Astrocyte of the cerebellum (primary cell): ENCODE measurements at regions not wholly inside any gene's neighbourhood (a gene's known extent, or its start where the extent isn't known, plus 50 kb on each side); places are given as distances from the start of the nearest gene placed in this dataset.

Experiments
- DNase-seq: peaks from one replicate; pipeline ENCODE4 v3.0.0-alpha.2; 2011; ENCODE audit warnings: low read depth
- H3K4me3 ChIP-seq: 2 replicates; pipeline ENCODE4 v1.5.1; 2011; ENCODE audit warnings: mild to moderate bottlenecking, low read depth, low read length, moderate library complexity
- CTCF ChIP-seq: IDR thresholded peaks from 2 replicates; pipeline ENCODE4 v1.5.1; 2012; ENCODE audit warnings: low read length, low read depth, moderate library complexity, mild to moderate bottlenecking; ENCODE audit errors: missing control alignments
- in situ Hi-C: cut with HindIII; loops from 2 replicates; pipeline ENCODE4 v1.10.0; 2017; ENCODE audit warnings: low sequenced_read_pairs

GRCh38 chr11:28738549-28738948 is 630.4 kb downstream of the METTL15 start:
- TF ChIP-seq CTCF = no peak
- in situ Hi-C loops = no loop called here
- DNase-seq = no peak
- H3K4me3 ChIP-seq = no peak overlapping the region

DNA sequence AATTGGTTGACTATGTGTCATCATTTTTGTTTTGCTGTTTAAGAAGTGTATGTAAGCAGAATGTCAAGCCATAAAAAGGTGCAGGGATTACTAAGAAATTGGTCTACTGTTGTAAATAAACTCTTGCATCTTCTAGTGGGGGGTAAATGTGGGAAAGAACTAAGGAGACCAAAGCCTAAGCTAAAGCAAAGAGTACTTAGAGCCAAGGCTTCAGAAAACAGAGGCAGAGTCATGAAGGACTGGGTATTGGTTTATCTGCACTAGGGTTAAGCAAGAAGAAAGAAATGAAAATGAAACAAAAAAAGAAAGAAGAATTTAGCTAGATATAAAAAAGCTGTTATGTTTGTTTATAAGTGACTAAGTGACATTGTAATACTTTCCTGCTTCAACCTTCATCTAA is 628.1 kb downstream of the METTL15 start:
- no peak for DNase-seq
- H3K4me3 ChIP-seq = no peak overlapping the region
- no peak for TF ChIP-seq CTCF
- in situ Hi-C loops = no loop called here

DNA sequence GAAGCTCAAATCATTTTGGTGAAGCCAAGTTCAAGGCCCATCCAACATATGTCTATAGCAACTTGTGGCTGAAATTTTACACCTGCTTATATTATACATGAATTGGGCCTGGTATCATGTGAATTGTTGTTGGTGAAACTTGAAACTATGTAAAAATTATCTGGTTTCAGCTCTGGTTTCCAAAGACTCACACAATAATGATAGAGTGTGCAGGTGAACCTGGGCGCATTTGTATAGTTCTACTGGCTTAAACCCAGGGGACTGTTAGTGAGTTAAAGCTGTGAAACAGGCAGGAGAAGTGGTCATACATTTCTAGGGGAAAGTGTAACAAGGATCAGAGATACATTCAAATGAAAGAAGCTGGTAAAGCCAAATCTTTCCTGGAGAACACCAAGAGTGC is 627.3 kb downstream of the METTL15 start:
- in situ Hi-C loops = no loop called here
- DNase-seq = no peak

GRCh38 chr11:28730889-28731288 is 622.7 kb downstream of the METTL15 start:
- no peak for TF ChIP-seq CTCF
- in situ Hi-C loops = no loop called here
- H3K4me3 ChIP-seq = no peak overlapping the region
- no peak for DNase-seq

More for the DNA sequence above, 627.3 kb downstream of the METTL15 start:
- no peak for TF ChIP-seq CTCF
- H3K4me3 ChIP-seq = no peak overlapping the region

- in situ Hi-C loops = no loop called here
- no peak for DNase-seq
- no peak for TF ChIP-seq CTCF
- H3K4me3 ChIP-seq = no peak overlapping the region
These were observed 622.1 kb downstream of the METTL15 start for GRCh38 chr11:28730336-28730735.

GRCh38 chr11:28729339-28729738 is 621.2 kb downstream of the METTL15 start:
- in situ Hi-C loops = no loop called here
- no peak for TF ChIP-seq CTCF
- no peak overlapping the region for H3K4me3 ChIP-seq
- DNase-seq = no peak

DNA sequence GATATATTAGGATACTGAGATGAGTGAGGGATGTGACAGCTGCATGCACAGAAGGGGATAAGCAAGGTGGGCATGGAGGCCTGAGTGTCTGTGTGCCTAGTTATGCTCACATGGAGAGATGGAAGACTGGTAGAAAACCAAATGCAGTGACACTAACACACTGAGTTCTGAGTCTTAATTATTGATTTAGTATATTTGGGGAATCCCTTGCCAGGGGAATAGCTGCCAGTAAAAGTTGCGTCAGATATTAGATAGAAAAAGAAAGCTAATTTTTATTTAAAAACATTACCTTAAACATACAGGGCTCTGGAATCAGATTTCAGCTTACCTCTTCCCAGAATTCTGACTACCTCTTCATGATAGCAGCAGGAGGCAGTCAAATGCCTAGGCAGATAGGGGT is 620.5 kb downstream of the METTL15 start:
- no peak for TF ChIP-seq CTCF
- in situ Hi-C loops = no loop called here
- H3K4me3 ChIP-seq = no peak overlapping the region
- DNase-seq = no peak
